Right lobe of liver (tissue), 4 donors: ENCODE measurements at regions not wholly inside any gene's neighbourhood (a gene's known extent, or its start where the extent isn't known, plus 50 kb on each side); places are given as distances from the start of the nearest gene placed in this dataset.
"Not testable (repeated sequence)": the region's sequence is repeated elsewhere in the genome, so short reads cannot be mapped to it uniquely, and the experiment has no call there.

Source experiments
- CTCF ChIP-seq, 4 donors: fragments of 200-600 bp in 3 of 4; fragments of 450-650 bp in 1 of 4; IDR thresholded peaks; one replicate each; pipeline versions ENCODE4 v1.5.1 to v1.8.0; 2016 to 2022; ENCODE audit warnings: antibody characterized with exemption in 4 of 4, mild to moderate bottlenecking in 2 of 4
- POLR2A ChIP-seq: fragments of 450-650 bp; IDR thresholded peaks from one replicate; pipeline ENCODE4 v1.6.1; 2017; ENCODE audit warnings: antibody characterized with exemption, mild to moderate bottlenecking
- donor health status: DM: no; HTN: no; CAD: no.
- donor health status: DM: no; HTN: no; CAD: no.
- donor health status: DM: no; HTN: yes; CAD: no.

- not testable (repeated sequence) for TF ChIP-seq CTCF (IDR thresholded peaks at IDR 0.05); POLR2A
Measured at GRCh38 chr12:54117392-54117791, 63.8 kb downstream of the HOXC4 start.
